Astrocyte (in vitro differentiated cells and primary cell): ENCODE measurements at regions not wholly inside any gene's neighbourhood (a gene's known extent, or its start where the extent isn't known, plus 50 kb on each side); places are given as distances from the start of the nearest gene placed in this dataset.

ENCODE experiments used
- CTCF ChIP-seq: IDR thresholded peaks from 2 replicates; pipeline ENCODE4 v1.5.1; 2011; ENCODE audit warnings: low read depth, mild to moderate bottlenecking, inconsistent platforms, low read length, moderate library complexity; ENCODE audit not compliant: insufficient read depth
- EZH2 ChIP-seq: IDR thresholded peaks from 2 replicates; pipeline ENCODE4 v1.6.1; 2012; ENCODE audit warnings: mild to moderate bottlenecking, low read length, inconsistent platforms; ENCODE audit not compliant: insufficient read depth

GRCh38 chr5:167363065-167363464, 928.4 kb upstream of the WWC1 start:
- TF ChIP-seq CTCF (no peak), EZH2 (no peak)
